Left lung (tissue), 4 donors: ENCODE measurements at regions not wholly inside any gene's neighbourhood (a gene's known extent, or its start where the extent isn't known, plus 50 kb on each side); places are given as distances from the start of the nearest gene placed in this dataset.

Source experiments
- ATAC-seq: fragments of 200-7000 bp; cut with Tn5 transposase; one replicate; pipeline ENCODE4 v1.9.1; 2020; ENCODE audit warnings: moderate library complexity
- DNase-seq, 4 donors: peaks; one replicate each; pipeline ENCODE4 v3.0.0-alpha.2; 2013 to 2020
- H3K27ac ChIP-seq, 2 donors: fragments of 200-600 bp; sonication (generic) in 1 of 2; one replicate each; pipeline versions ENCODE4 v1.5.0 to v1.8.0; 2020 to 2021
- H3K27me3 ChIP-seq, 2 donors: fragments of 200-600 bp; sonication (generic) in 1 of 2; one replicate each; pipeline versions ENCODE4 v1.5.0 to v1.8.0; 2020 to 2021
- H3K36me3 ChIP-seq, 2 donors: fragments of 200-600 bp; sonication (generic) in 1 of 2; one replicate each; pipeline versions ENCODE4 v1.5.0 to v1.8.0; 2020 to 2021
- H3K4me1 ChIP-seq, 2 donors: fragments of 200-600 bp; one replicate each; pipeline ENCODE4 v1.8.0; 2021
- H3K4me3 ChIP-seq, 2 donors: fragments of 200-600 bp; sonication (generic) in 1 of 2; one replicate each; pipeline versions ENCODE4 v1.5.0 to v1.8.0; 2020 to 2021; ENCODE audit warnings: mild to moderate bottlenecking in 1 of 2
- H3K9me3 ChIP-seq, 2 donors: fragments of 200-600 bp; sonication (generic) in 1 of 2; one replicate each; pipeline versions ENCODE4 v1.5.0 to v1.8.0; 2020 to 2021
- CTCF ChIP-seq, 2 donors: fragments of 200-600 bp; sonication (generic) in 1 of 2; IDR thresholded peaks; one replicate each; pipeline versions ENCODE4 v1.5.0 to v1.8.0; 2021; ENCODE audit warnings: antibody characterized with exemption in 2 of 2
- intact Hi-C, 2 donors: fragments of 100-400 bp; cut with DNase I; formaldehyde crosslinking; loops; one replicate each; pipeline versions ENCODE4 v1.11.2 to v1.14.2; 2022
- donor health status: DM: no; HTN: yes; CAD: no.
- donor health status: DM: no; HTN: no; CAD: no.

GRCh38 chr5:3179220-3179619 is 416.4 kb upstream of the IRX1 start:
- Histone ChIP-seq H3K4me3 (no peak overlapping the region), H3K27me3 (no peaks in the 10 kb centered on the region), H3K36me3 (no peaks in the 10 kb centered on the region), H3K4me1 (no peaks in the 10 kb centered on the region), H3K27ac (no peak overlapping the region), H3K9me3 (no peaks in the 10 kb centered on the region)
- TF ChIP-seq CTCF (IDR thresholded peaks at IDR 0.05): no peak
- intact Hi-C loops: no loop called here
- ATAC-seq (no peak), DNase-seq (no peak)

DNA sequence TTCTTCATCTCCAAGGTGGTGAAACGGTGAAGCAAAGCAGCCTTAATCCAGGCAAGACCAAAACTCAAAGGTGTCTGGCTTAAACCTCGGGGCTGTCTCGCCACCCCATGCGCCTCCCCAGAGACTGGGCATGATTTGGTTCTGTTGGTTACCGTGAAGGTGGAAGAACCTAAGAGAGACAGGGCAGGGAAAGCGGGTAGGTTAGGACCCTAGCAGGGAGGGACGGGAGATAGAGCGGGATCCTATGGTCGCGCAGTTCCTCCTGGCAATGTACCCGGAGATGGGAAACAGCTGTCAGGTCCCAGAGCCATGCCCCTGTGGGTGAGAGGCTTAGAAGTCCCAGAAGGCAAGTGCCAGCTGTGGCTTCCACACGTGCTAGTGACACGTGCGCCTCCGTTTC is 418.3 kb upstream of the IRX1 start:
- no peak for TF ChIP-seq CTCF (IDR thresholded peaks at IDR 0.05)
- H3K27me3 ChIP-seq: no peaks in the 10 kb centered on the region
- no peak overlapping the region for H3K4me3 ChIP-seq
- ATAC-seq (no peak), DNase-seq (no peak)
- H3K36me3 ChIP-seq: no peaks in the 10 kb centered on the region
- H3K27ac ChIP-seq: no peak overlapping the region
- H3K4me1 ChIP-seq: no peaks in the 10 kb centered on the region
- H3K9me3 ChIP-seq: no peaks in the 10 kb centered on the region
- intact Hi-C loops: no loop called here

DNA sequence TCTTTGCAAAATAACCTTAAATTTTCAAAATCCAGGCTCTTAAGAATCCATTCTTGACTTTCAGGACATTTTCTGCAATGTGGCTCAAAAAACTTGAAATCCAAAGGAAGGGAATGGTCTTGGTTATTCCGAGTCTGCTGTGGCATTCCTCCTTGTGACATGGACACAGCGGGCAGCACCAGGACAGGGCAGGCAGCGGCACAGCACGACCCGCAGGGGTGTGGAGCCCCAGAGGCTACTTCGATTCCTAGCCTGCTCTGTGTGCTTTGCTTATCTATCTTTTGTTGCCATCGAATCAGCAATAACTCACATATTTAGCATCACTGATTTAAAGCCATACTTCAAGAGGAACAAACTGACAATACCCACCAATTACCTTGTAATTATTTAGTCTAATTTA is 420.2 kb upstream of the IRX1 start:
- peaks cover 0 to 3% of the 10 kb centered on the region in 2 donors for H3K9me3 ChIP-seq
- H3K27me3 ChIP-seq: no peaks in the 10 kb centered on the region
- no peak overlapping the region for H3K27ac ChIP-seq
- no peaks in the 10 kb centered on the region for H3K4me1 ChIP-seq
- DNase-seq: no peak
- no peak for ATAC-seq
- intact Hi-C loops: no loop called here
- no peak overlapping the region for H3K4me3 ChIP-seq
- no peaks in the 10 kb centered on the region for H3K36me3 ChIP-seq
- TF ChIP-seq CTCF (IDR thresholded peaks at IDR 0.05): no peak

GRCh38 chr5:3167473-3167872 is 416.0 kb upstream of the IRX2 start:
- no peak for ATAC-seq
- Histone ChIP-seq H3K9me3 (peaks cover 0 to 45% of the 10 kb centered on the region in 2 donors), H3K4me1 (no peaks in the 10 kb centered on the region), H3K27me3 (no peaks in the 10 kb centered on the region), H3K27ac (no peak overlapping the region), H3K4me3 (no peak overlapping the region), H3K36me3 (no peaks in the 10 kb centered on the region)
- intact Hi-C loops: no loop called here
- TF ChIP-seq CTCF (IDR thresholded peaks at IDR 0.05): no peak
- DNase-seq: no peak

DNA sequence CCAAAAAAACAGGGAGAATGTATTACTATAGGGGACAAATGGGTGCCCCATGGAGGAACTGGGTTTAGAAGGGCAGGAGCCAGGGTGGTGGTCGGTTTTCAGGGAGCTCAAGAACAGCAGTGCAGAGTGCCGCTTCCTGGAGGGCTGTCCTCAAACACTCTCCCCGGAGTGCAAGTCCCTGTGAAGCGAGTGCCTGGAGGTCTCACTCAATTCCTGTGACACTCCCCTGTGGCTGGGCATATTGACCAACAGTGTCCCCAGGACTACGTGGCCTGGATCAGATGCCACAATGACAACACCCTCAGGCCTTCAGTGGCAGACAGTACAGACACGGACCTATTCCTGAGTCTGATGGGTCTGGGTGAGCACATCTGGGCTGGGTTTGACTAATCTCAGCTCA is 412.1 kb upstream of the IRX2 start:
- Histone ChIP-seq H3K4me3 (no peak overlapping the region), H3K36me3 (no peaks in the 10 kb centered on the region), H3K9me3 (peaks cover 0 to 34% of the 10 kb centered on the region in 2 donors), H3K27ac (no peak overlapping the region), H3K4me1 (no peaks in the 10 kb centered on the region), H3K27me3 (no peaks in the 10 kb centered on the region)
- DNase-seq (no peak), ATAC-seq (no peak)
- TF ChIP-seq CTCF (IDR thresholded peaks at IDR 0.05): no peak
- intact Hi-C loops: no loop called here
